PC-3 (cell line): ENCODE measurements at regions not wholly inside any gene's neighbourhood (a gene's known extent, or its start where the extent isn't known, plus 50 kb on each side); places are given as distances from the start of the nearest gene placed in this dataset.

ENCODE experiments used
- CTCF ChIP-seq: fragments of 300-600 bp; sonication (generic); conservative IDR thresholded peaks from 2 replicates; pipeline ENCODE4 v1.5.1; 2017; ENCODE audit warnings: antibody characterized with exemption, low read depth, mild to moderate bottlenecking, low read length
- EZH2 ChIP-seq: fragments of 300-600 bp; sonication (generic); IDR thresholded peaks from one replicate; pipeline ENCODE4 v1.6.1; 2017; ENCODE audit warnings: antibody characterized with exemption, mild to moderate bottlenecking, low read length; ENCODE audit not compliant: unreplicated experiment

GRCh38 chr1:200242110-200243041 lies 167.5 kb downstream of the ZNF281 start:
- TF ChIP-seq CTCF (no peak), EZH2 (no peak)
